Activated T-cell treated with anti-CD3 and anti-CD28 coated beads for 24 hours (primary cell): ENCODE measurements at regions not wholly inside any gene's neighbourhood (a gene's known extent, or its start where the extent isn't known, plus 50 kb on each side); places are given as distances from the start of the nearest gene placed in this dataset.

Experiments used
- DNase-seq: peaks from one replicate; pipeline ENCODE4 v3.0.0-alpha.2; 2020; ENCODE audit warnings: low read depth

DNA sequence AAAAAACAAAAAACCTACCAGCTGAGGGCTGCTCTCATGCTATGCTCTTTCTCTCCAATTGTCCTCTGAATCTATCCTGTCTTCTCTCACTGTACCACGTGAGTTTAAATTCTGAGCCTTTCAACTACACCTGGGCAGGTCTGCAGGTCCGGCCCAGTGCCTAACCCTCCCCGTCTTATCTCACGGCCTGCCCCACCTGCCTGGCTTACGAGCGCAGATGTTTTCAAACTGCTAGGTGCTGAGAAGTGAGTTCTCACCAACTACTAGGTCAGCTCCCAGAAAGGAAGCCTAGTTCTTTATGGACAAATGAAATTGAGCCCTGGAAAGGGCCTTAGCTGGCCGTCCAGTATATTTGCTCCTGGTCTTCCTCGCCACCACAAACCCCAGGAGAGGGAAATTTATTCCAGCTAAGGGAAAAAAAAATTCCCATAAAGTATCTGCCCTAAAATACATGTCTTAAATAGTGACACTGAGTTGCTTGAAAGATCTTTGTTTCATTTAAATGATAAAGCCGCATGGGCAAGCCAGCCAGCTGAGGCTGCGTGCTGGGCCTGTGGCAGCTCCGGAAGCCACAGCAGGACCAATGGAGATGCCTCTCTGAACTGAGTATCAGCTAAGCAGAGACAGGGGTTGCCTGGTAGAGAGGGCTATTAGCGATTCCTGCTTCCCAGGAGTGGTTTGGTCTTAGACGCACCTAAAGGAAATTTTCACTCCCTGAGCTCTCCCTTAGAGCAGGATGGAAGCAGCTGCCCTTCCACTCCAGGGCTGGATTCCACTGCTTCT lies 92.5 kb upstream of the NCK2 start:
- no peak for DNase-seq

GRCh38 chr2:105649534-105649933 lies 95.2 kb upstream of the NCK2 start:
- DNase-seq: no peak

GRCh38 chr2:105647731-105648130 lies 97.0 kb upstream of the NCK2 start:
- DNase-seq: no peak

DNA sequence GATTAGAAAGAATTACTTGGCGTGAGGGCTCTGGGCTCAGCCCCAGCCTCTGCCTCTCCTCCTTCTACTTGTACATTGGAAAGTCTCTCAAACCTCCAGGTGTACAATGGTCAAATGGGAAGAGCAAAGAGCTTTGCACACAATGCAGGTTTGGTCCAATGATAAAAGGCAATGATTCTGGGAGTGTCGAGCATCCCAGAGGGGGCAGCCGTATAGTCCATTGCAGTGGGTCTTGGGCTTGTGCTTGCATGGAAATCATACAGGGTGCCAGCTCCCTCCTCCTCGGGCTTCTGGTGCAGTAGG lies 98.0 kb upstream of the NCK2 start:
- DNase-seq: no peak

DNA sequence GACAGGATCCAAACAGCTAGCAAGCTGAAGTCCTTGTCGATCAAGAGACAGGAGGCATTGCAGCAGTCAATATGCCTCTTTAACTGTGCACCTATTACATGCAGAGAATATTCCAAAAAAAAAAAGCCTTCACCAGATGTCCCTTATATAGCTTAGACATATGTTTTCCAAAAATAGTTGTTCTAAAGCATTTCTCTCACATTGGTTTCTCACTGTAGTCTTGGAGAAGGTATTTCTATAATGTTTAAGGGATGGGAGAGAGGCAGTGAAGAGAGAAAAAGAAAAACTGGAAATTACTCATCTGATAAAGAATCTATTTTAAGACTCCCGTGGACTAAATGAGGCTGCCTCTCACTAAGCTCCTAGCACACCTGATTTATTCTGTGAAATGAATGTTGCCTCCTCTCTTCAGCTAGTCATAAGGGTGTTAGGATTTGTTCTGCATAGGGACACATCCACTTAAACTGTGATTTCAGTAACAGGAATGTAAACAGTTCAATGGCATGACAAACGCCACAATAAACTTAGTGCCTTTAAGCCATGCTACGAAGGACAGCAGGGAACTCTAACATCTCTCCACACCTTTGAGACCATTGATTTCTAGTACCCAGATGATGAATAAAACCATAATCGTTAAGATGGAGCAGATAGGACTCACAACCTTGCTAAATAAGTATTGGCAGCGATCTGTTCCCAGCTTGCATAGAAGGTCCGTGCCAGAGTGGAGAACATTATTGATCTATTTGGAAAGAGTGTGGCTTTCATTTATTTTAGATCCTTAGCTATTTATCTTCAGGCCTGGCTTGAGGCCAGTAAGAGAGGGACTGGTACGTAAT lies 98.6 kb upstream of the NCK2 start:
- no peak for DNase-seq

- DNase-seq: no peak
Observed at GRCh38 chr2:105645031-105645937, 99.4 kb upstream of the NCK2 start.

DNA sequence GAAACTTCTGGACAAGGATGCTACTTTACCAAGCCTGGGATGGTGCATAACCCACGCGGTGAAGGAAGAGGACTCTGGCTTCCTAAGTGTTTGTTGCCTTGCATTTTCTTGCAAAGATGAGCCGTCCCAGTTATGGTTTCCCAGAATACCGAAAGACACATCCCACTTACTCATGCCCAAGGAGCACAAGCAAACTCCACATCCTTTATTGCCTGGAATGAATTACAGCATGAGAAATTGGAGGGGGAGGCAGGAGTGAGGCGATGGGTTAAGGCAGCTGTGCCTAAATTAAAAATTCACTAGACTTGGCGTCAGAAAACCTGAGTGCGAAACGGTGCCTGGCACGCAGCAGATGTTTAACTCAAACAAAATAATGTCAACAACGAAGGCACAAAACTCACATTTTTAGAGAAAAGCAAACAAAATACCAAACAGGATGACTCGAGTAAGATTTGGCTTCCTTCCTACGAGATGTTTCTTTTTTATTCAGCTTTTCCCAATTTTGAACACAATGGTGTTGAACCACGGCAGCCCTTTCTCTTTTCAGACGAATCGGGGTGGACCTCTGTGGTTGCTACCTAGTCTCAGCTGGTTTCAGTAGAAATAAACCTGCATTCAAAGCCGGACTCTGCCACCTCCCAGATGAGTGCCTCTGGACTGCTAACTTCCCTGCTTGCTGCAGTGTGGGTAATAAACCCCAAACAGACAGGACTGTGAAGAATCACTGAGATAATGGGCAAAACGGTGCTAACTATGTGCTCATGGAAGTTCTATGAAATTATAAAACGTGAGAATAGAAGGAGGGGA lies 100.3 kb upstream of the NCK2 start:
- DNase-seq: no peak

DNA sequence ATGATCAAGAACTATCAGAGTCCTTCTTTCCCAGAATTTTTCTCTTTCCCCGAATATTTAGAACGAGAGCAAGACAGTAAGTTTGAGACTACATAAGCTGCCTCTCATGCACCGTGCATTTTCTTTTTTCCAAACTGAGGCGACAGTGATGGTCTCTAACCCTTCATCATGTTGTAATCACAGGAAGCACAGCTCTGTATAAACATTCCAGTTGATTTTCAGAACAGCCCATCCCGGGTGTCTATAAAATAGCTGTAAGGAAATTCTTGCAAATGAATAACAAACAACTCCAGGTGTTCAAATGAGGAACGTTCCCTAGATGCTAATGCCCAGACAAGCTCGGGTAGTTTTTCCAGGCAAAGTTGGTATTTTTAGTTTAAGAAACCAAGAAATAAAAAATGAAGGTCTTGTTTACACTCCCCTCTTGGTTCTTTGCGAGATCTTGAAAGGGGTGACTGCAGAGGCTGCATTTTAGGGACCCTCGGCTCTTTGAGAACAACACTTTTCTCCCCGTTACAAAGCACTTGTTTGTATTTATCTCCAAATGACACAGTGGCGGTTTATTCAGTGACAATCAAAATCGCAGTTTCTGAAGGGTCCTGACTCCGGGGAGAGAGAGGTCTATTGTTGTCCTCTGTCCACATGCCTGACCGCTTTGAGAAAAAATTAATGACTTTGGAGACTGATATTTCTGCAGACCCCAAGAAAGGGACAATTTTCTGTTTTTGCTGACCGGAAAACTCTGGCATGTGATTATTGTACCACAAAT lies 101.1 kb upstream of the NCK2 start:
- no peak for DNase-seq

DNA sequence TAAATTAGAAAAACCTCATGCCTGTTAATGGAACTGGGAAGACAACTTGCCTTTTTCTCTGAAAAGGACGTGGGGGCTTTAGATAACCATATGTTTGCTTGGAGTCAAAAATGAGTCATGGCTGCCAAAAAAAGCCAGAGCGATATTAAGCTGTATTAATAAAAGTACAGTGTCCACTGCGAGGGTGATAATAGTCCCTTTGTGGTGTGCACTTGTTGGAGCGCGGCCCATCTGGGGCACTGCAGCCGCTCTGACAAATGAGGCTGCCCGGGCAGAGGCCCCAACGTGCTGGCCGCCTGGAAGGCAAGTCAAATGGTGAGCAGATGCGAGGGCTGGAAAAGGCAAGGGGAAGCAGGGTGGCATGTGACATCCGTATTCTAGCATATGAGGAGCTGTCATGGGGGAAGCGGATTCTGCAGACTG lies 103.3 kb upstream of the NCK2 start:
- DNase-seq: no peak

GRCh38 chr2:105640246-105640645 lies 104.5 kb upstream of the NCK2 start:
- DNase-seq: no peak

GRCh38 chr2:105636109-105636740 lies 108.5 kb upstream of the NCK2 start:
- no peak for DNase-seq

DNA sequence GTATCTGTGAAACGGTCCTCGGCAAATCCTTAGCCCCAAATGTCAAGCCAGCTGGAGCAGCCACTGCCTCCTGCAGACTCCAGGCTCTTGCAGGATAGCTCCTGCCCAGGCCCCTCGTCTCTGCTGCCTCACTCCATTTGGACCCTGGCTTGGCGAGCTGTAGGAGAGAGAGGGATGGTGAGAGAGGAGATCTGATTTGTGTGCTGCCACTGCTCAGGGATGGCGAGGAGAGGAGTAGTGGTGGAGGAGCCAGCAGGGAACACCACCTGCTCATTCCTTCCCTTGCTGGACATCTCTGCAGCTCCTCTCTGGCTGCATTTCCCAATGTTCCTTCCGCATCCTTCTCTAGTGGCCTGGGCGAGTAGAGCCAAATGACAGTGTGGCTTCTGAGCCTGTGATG lies 109.1 kb upstream of the NCK2 start:
- DNase-seq: no peak

- no peak for DNase-seq
Observed at GRCh38 chr2:105634198-105634597, 110.5 kb upstream of the NCK2 start.

GRCh38 chr2:105631922-105632321 lies 112.8 kb upstream of the NCK2 start:
- DNase-seq: no peak

DNA sequence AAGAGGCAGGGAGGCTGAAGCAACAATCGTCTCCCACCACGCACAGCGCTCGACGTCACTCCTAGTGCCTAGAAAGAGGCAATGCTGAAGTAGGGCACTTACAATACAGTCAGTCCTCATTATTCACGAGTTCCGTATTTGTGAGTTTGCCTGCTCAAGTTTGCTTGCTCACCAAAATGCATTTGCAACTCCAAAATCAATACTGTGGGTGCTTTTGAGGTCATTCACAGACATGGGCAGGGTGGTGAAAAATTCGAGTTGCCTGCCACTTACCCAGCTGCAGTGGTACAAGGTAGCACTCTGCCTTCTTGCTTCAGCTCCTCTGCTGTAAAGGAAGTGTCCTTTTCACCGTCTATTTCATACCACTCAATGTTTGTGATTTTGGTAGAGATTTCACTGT lies 113.7 kb upstream of the NCK2 start:
- DNase-seq: no peak

DNA sequence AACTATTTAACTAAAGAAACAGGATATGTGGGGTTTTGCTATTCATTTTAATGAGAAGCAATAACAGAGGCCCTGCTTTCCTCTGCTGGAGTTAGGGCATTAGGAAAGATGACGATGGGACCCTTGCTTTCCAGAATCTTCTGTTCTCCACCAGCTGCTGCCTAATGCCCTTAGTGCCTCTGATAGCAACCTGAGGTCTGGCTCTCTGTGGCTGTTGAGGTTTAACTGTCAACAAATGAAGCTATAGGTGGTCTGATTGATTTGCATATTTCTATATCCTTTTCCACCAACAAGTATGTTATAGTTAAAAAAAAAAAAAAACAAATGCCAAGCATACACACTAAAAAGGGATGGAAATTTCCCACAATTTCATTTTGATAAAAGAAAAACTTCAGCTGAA lies 115.1 kb upstream of the NCK2 start:
- no peak for DNase-seq

DNA sequence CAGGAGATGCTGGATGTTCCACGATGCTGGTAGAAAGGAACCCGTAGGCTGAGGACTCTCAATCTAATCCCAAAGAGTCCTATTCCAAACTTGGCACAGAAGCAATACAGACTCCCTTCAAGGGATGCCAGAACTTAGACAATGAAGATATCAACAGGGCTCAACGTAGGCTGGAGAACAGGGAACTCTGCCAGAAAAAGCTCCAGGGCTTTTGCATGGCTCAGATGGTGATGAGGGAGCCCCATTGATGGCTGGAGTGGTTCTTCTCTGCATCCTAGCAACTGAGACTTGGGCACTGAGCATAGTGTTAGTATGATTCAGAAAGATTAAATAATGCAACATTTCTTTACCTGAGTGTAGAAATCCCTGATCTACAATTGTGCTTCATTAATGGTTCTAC lies 117.2 kb upstream of the NCK2 start:
- DNase-seq: no peak

DNA sequence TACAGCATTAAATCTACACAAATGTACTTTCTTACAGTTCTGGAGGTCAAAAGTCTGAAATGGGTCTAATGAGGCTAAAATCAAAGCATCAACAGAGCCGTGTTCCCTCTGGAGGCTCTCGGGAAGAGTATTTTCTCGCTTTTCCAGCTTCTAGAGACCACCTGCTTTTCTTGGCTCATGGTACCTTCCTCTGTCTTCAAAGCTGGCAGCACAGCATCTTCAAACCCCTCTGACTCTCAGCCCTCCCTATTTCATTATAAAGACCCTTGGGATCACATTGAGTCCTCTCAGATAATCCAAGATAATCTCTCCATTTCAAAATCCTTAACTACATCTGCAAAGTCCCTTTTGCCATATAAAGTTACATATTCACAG lies 117.8 kb upstream of the NCK2 start:
- no peak for DNase-seq

DNA sequence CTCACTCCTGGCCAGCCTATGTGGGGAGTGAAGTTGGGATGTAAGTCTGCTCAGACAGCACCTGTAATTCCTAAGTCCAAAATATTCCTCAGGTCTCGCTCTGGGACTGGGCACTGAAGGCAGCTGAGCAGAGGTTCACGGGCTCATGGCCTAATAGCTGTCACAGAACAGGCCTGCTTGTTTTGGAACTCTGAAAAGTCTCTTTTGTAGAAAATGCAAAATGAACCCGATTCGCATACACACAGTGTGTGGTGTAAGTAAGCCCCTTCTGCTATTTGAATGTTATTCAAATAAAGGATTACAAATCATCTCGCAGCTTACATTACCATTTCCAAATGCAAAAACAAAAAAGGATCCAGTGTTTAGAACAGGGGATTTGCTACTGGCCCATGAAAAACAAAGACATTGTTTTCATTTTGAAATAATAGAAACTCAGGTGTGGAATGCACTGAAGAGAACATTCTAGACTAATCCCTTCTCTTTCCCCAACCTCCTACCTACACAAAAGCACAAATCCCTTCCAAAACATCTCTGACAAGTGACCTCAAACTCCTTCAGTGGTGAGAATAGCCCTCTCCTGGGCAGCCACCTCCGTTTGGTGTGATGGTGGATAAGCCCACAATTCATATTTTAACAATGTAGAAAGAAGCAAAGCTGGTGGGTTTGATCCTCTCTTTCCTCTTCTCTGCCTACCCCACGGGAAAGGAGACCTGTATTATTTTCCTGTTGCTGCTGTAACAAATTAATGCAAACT lies 118.3 kb upstream of the NCK2 start:
- no peak for DNase-seq

GRCh38 chr2:105625632-105626031 lies 119.1 kb upstream of the NCK2 start:
- DNase-seq: no peak
